ENCODE measurements at regions not wholly inside any gene's neighbourhood (a gene's known extent, or its start where the extent isn't known, plus 50 kb on each side); places are given as distances from the start of the nearest gene placed in this dataset.

DNA sequence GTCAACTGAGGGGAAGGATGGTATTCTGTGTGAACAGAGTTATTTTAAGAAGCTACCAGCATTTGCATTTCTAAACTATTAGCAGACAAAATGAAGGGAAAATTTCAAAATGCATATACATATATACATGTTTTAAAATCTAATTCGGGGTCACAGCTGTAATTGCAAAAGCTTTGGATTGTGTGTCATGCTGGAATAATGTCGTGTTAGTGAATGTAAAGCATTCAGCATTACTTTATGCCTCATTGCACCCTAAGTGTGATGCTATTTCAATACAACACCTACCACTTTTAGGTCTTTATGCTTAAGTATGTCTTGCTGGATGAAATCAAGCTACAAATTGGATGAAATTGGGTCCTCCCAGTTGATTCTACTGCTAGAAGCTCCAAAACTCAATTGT is 687.6 kb upstream of the MEF2C start:
- TF ChIP-seq, protein P1, sequence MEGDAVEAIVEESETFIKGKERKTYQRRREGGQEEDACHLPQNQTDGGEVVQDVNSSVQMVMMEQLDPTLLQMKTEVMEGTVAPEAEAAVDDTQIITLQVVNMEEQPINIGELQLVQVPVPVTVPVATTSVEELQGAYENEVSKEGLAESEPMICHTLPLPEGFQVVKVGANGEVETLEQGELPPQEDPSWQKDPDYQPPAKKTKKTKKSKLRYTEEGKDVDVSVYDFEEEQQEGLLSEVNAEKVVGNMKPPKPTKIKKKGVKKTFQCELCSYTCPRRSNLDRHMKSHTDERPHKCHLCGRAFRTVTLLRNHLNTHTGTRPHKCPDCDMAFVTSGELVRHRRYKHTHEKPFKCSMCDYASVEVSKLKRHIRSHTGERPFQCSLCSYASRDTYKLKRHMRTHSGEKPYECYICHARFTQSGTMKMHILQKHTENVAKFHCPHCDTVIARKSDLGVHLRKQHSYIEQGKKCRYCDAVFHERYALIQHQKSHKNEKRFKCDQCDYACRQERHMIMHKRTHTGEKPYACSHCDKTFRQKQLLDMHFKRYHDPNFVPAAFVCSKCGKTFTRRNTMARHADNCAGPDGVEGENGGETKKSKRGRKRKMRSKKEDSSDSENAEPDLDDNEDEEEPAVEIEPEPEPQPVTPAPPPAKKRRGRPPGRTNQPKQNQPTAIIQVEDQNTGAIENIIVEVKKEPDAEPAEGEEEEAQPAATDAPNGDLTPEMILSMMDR (conservative IDR thresholded peaks at IDR 0.05; ENCODE audit: low read depth, low read length), result no peak
- TF ChIP-seq POLR2A (IDR thresholded peaks at IDR 0.05; ENCODE audit: low read depth, low read length), result no peak
- no peak for TF ChIP-seq SMC3 (IDR thresholded peaks at IDR 0.05; ENCODE audit: low read depth, low read length)
- no peak for TF ChIP-seq RCOR1 (IDR thresholded peaks at IDR 0.05; ENCODE audit: insufficient replicate concordance, low read length)
- no peak for TF ChIP-seq NFE2L2 (IDR thresholded peaks at IDR 0.05; ENCODE audit: low read depth, low read length)
- TF ChIP-seq RAD21 (IDR thresholded peaks at IDR 0.05; ENCODE audit: low read length), result no peak
- TF ChIP-seq MAZ (IDR thresholded peaks at IDR 0.05; ENCODE audit: borderline replicate concordance, low read depth, low read length), result no peak
- no peak for TF ChIP-seq MAFK (IDR thresholded peaks at IDR 0.05; ENCODE audit: low read depth, low read length)
